Gastroesophageal sphincter (tissue), 4 donors: ENCODE measurements at regions not wholly inside any gene's neighbourhood (a gene's known extent, or its start where the extent isn't known, plus 50 kb on each side); places are given as distances from the start of the nearest gene placed in this dataset.

ENCODE experiments used
- ATAC-seq: fragments of 150-250 bp; one replicate; pipeline ENCODE4 v1.9.1; 2016; ENCODE audit warnings: mild to moderate bottlenecking, moderate library complexity
- H3K27ac ChIP-seq, 4 donors: fragments of 200-600 bp; sonication (generic) in 3 of 4; 1 replicate in 3 of 4; 2 replicates in 1 of 4; pipeline ENCODE4 v1.5.1; 2016 to 2019
- H3K27me3 ChIP-seq: fragments of 200-600 bp; sonication (generic); one replicate; pipeline ENCODE4 v1.5.1; 2019
- H3K36me3 ChIP-seq, 2 donors: fragments of 200-600 bp; sonication (generic); one replicate each; pipeline ENCODE4 v1.5.1; 2019; ENCODE audit warnings: control low read depth in 1 of 2
- H3K4me1 ChIP-seq, 3 donors: fragments of 200-600 bp; sonication (generic); 1 replicate in 2 of 3; 2 replicates in 1 of 3; pipeline ENCODE4 v1.5.1; 2016 to 2019; ENCODE audit warnings: control low read depth in 2 of 3
- H3K4me3 ChIP-seq, 2 donors: fragments of 200-600 bp; sonication (generic); one replicate each; pipeline ENCODE4 v1.5.1; 2019; ENCODE audit warnings: mild to moderate bottlenecking in 1 of 2, moderate library complexity in 1 of 2
- H3K9me3 ChIP-seq, 3 donors: fragments of 200-600 bp; sonication (generic); one replicate each; pipeline ENCODE4 v1.5.1; 2017 to 2019; ENCODE audit warnings: control low read depth in 2 of 3
- EP300 ChIP-seq: sonication (generic); formaldehyde crosslinking; IDR thresholded peaks from one replicate; pipeline ENCODE4 v1.6.1; 2017; ENCODE audit warnings: antibody characterized with exemption, mild to moderate bottlenecking
- POLR2A ChIP-seq, 2 donors: fragments of 450-650 bp; IDR thresholded peaks; one replicate each; pipeline ENCODE4 v1.6.1; 2017; ENCODE audit warnings: antibody characterized with exemption in 2 of 2, mild to moderate bottlenecking in 2 of 2, moderate library complexity in 1 of 2
- POLR2AphosphoS5 ChIP-seq: sonication (generic); formaldehyde crosslinking; IDR thresholded peaks from one replicate; pipeline ENCODE4 v1.6.1; 2017; ENCODE audit warnings: antibody characterized with exemption
- WGBS, 2 donors: methylation state at CpG; one replicate each; pipeline ENCODE4 v1.1.5; 2018; ENCODE audit warnings: low coverage in 1 of 2; 5-methylcytosine and 5-hydroxymethylcytosine counted together
- TF ChIP-seq, protein P1 (sequence below), 4 experiments: fragments of 200-600 bp in 2 of 4; fragments of 450-650 bp in 2 of 4; sonication (generic) in 1 of 4; IDR thresholded peaks; one replicate each; pipeline ENCODE4 v1.5.1; 2017 to 2019; ENCODE audit warnings: antibody characterized with exemption in 4 of 4, mild to moderate bottlenecking in 2 of 4, moderate library complexity in 2 of 4

- H3K27ac ChIP-seq: no peak overlapping the region
- no peak overlapping the region for H3K4me3 ChIP-seq
- no peaks in the 10 kb centered on the region for H3K36me3 ChIP-seq
- WGBS, 2 donors: 100% methylated on average over 3 of the region's 4 CpGs; no CpG with 5 or more reads in 1 of the 2 donors
- no peaks in the 10 kb centered on the region for H3K4me1 ChIP-seq
- H3K9me3 ChIP-seq: no peaks in the 10 kb centered on the region
- H3K27me3 ChIP-seq: no peaks in the 10 kb centered on the region
- ATAC-seq: no peak
- TF ChIP-seq, protein P1, sequence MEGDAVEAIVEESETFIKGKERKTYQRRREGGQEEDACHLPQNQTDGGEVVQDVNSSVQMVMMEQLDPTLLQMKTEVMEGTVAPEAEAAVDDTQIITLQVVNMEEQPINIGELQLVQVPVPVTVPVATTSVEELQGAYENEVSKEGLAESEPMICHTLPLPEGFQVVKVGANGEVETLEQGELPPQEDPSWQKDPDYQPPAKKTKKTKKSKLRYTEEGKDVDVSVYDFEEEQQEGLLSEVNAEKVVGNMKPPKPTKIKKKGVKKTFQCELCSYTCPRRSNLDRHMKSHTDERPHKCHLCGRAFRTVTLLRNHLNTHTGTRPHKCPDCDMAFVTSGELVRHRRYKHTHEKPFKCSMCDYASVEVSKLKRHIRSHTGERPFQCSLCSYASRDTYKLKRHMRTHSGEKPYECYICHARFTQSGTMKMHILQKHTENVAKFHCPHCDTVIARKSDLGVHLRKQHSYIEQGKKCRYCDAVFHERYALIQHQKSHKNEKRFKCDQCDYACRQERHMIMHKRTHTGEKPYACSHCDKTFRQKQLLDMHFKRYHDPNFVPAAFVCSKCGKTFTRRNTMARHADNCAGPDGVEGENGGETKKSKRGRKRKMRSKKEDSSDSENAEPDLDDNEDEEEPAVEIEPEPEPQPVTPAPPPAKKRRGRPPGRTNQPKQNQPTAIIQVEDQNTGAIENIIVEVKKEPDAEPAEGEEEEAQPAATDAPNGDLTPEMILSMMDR (IDR thresholded peaks at IDR 0.05): no peak
- TF ChIP-seq POLR2A (IDR thresholded peaks at IDR 0.05) (no peak), EP300 (no peak), POLR2AphosphoS5 (no peak)
Measured at GRCh38 chrX:109841869-109842579, 109.0 kb upstream of the ACSL4 start.

DNA sequence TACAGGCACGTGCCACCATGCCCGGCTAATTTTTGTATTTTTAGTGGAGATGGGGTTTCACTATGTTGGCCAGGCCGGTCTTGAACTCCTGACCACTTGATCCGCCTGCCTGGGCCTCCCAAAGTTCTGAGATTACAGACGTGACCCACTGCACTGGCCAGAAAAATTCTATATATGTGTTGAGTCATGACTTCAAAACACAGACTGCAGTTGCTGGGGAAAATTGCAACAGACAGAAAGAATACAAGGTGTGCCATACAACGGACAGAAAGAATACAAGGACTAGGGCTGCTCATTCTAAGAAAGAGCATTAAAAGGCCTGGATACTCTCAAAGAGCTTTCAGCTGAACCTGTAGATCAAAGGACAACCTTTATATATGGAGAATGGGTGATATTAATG lies 109.6 kb upstream of the ACSL4 start:
- H3K4me3 ChIP-seq: no peak overlapping the region
- no peak for ATAC-seq
- H3K27ac ChIP-seq: no peak overlapping the region
- H3K9me3 ChIP-seq: no peaks in the 10 kb centered on the region
- WGBS, 2 donors: 67 to 100% methylated on average over 1 of the region's 6 CpGs
- no peaks in the 10 kb centered on the region for H3K4me1 ChIP-seq
- TF ChIP-seq POLR2A (IDR thresholded peaks at IDR 0.05) (no peak), EP300 (no peak), POLR2AphosphoS5 (no peak)
- TF ChIP-seq, protein P1 (IDR thresholded peaks at IDR 0.05): no peak
- no peaks in the 10 kb centered on the region for H3K27me3 ChIP-seq
- H3K36me3 ChIP-seq: no peaks in the 10 kb centered on the region

DNA sequence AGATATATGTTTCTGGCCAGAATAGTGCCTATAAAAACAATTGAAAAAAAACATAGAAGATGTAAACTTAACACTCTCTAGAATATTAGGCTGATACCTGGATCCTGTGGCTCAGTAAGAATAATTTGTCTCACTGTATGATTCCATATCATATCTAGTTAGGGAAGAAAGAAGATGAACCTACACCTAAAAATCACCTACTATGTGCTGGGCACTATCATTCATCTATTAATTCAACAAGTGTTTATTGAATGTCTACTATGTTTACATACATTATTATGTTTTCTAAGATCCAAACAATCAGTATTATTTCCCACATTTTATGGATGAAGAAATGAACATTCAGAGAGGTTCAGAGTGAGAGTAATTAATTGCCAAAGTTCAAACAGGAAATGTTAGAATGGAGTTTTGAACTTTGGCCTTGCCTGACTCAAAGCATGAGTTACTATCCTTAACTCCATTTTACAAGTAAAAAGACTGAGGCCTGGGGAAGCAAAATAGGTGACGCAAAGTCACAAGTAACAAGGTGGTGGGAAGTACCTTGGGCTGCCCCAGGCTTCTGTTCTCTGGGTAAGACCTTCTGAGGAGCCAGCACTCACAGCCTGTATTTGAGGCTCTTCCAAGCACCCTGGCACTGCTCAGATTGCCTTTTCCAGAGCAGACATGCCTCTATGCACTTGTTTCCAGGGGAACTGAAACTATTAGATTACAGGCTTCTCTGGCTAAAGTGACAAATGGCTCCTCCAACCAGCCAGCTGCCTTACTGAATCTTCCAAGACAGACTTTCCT lies 111.1 kb upstream of the ACSL4 start:
- Histone ChIP-seq H3K4me1 (no peaks in the 10 kb centered on the region), H3K27ac (no peak overlapping the region), H3K9me3 (no peaks in the 10 kb centered on the region), H3K27me3 (no peaks in the 10 kb centered on the region), H3K36me3 (no peaks in the 10 kb centered on the region), H3K4me3 (no peak overlapping the region)
- TF ChIP-seq POLR2AphosphoS5: no peak
- TF ChIP-seq, protein P1 (IDR thresholded peaks at IDR 0.05): no peak
- TF ChIP-seq EP300: no peak
- TF ChIP-seq POLR2A (IDR thresholded peaks at IDR 0.05): no peak
- ATAC-seq: no peak
- WGBS, 2 donors: 100% methylated on average over 1 of the region's 1 CpG; no CpG with 5 or more reads in 1 of the 2 donors

DNA sequence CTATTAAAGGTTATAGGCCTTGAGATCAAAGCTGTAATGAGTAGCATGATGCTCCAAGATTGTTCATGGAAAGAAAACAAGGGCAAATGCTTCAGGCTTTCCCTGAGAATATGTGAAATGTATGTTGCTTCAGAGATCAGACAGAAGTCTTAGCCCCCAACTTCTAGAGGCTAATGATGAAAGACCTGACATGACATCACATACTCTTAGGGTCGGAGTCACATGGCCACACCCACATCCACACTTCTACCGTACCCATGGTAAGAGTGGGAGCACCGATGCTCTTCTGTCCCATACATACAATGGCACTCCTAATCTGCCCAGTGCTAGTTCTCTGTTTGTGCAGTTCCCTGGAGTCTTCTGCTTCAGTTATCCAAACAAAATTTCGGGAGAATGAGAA lies 111.9 kb upstream of the ACSL4 start:
- no peaks in the 10 kb centered on the region for H3K27me3 ChIP-seq
- H3K27ac ChIP-seq: no peak overlapping the region
- WGBS, 2 donors: 78 to 100% methylated on average over 1 to 3 of the region's 4 CpGs
- ATAC-seq: no peak
- H3K4me3 ChIP-seq: no peak overlapping the region
- no peaks in the 10 kb centered on the region for H3K9me3 ChIP-seq
- no peaks in the 10 kb centered on the region for H3K4me1 ChIP-seq
- TF ChIP-seq POLR2A (IDR thresholded peaks at IDR 0.05): no peak
- TF ChIP-seq EP300: no peak
- no peak for TF ChIP-seq POLR2AphosphoS5
- no peaks in the 10 kb centered on the region for H3K36me3 ChIP-seq

DNA sequence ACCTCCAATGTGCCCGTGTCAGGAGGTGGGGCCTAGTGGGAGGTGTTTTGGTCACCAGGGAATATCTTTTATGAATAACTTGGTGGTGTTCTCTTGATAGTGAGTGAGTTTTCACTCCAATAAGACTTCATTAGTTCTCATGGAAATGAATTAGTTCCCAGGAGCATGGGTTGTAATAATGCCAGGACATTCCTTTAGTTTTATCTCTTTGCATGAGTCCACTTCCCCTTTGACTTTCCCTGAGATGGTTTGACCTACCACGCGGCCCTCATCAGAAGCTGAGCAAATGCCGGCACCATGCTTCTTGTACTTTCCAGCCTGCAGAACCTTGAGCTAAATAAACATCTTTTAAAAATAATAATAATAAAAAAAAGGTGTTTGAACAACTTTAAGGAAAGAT lies 112.9 kb upstream of the ACSL4 start:
- Histone ChIP-seq H3K4me1 (no peaks in the 10 kb centered on the region), H3K27ac (no peak overlapping the region), H3K9me3 (no peaks in the 10 kb centered on the region), H3K4me3 (no peak overlapping the region), H3K36me3 (no peaks in the 10 kb centered on the region), H3K27me3 (no peaks in the 10 kb centered on the region)
- ATAC-seq: no peak
- WGBS, 2 donors: 42 to 83% methylated on average over 1 to 2 of the region's 4 CpGs
- TF ChIP-seq POLR2A (IDR thresholded peaks at IDR 0.05): no peak
- TF ChIP-seq POLR2AphosphoS5: no peak
- TF ChIP-seq, protein P1 (IDR thresholded peaks at IDR 0.05): no peak
- TF ChIP-seq EP300: no peak
